Keratinocyte (primary cell): ENCODE measurements at regions not wholly inside any gene's neighbourhood (a gene's known extent, or its start where the extent isn't known, plus 50 kb on each side); places are given as distances from the start of the nearest gene placed in this dataset.

Experiments used
- DNase-seq: peaks from one replicate; pipeline ENCODE4 v3.0.0-alpha.2; 2011; ENCODE audit warnings: low read depth, missing footprints, low spot score
- FAIRE-seq: peaks from 2 replicates; lab custom pipeline; 2011; peaks lifted over from hg19 to GRCh38; lab: Jason Lieb, UNC
- H2AFZ ChIP-seq: 2 replicates; pipeline ENCODE4 v1.6.0; 2012; ENCODE audit warnings: low read length, control low read depth, inconsistent platforms; ENCODE audit not compliant: control insufficient read depth
- H3K27ac ChIP-seq: 2 replicates; pipeline ENCODE4 v1.5.1; 2011; ENCODE audit warnings: low read length; ENCODE audit not compliant: control insufficient read depth, insufficient read depth
- H3K27me3 ChIP-seq: 3 replicates; pipeline ENCODE4 v1.6.0; 2011; ENCODE audit warnings: low read length; ENCODE audit not compliant: control insufficient read depth, insufficient read depth; ENCODE audit errors: extremely low read depth
- H3K36me3 ChIP-seq, 2 experiments: 2 replicates in 1 of 2; 3 replicates in 1 of 2; pipeline ENCODE4 v1.5.1; 2011; ENCODE audit warnings: low read length in 2 of 2, mild to moderate bottlenecking in 1 of 2; ENCODE audit not compliant: control insufficient read depth in 2 of 2, insufficient read depth in 2 of 2; ENCODE audit errors: extremely low read depth in 1 of 2
- H3K4me1 ChIP-seq: 3 replicates; pipeline ENCODE4 v1.5.1; 2011; ENCODE audit warnings: low read length; ENCODE audit not compliant: control insufficient read depth, insufficient read depth; ENCODE audit errors: extremely low read depth
- H3K4me2 ChIP-seq: 3 replicates; pipeline ENCODE4 v1.6.0; 2011; ENCODE audit warnings: low read depth, low read length; ENCODE audit not compliant: control insufficient read depth, insufficient read depth; ENCODE audit errors: extremely low read depth
- H3K4me3 ChIP-seq, 3 experiments: fragments of 200-600 bp in 1 of 3; sonication (generic) in 1 of 3; 2 replicates in 2 of 3; 3 replicates in 1 of 3; pipeline ENCODE4 v1.5.1; 2011 to 2016; ENCODE audit warnings: low read length in 3 of 3, mild to moderate bottlenecking in 3 of 3, control low read depth in 2 of 3, inconsistent platforms in 1 of 3, low read depth in 1 of 3, mixed read lengths in 1 of 3, mixed run types in 1 of 3, moderate library complexity in 1 of 3; ENCODE audit not compliant: control insufficient read depth in 2 of 3, insufficient read depth in 2 of 3; ENCODE audit errors: extremely low read depth in 1 of 3
- H3K79me2 ChIP-seq: 2 replicates; pipeline ENCODE4 v1.6.0; 2012; ENCODE audit warnings: low read length; ENCODE audit not compliant: control insufficient read depth, insufficient read depth
- H3K9ac ChIP-seq: 3 replicates; pipeline ENCODE4 v1.6.0; 2011; ENCODE audit warnings: low read length; ENCODE audit not compliant: control insufficient read depth, insufficient read depth; ENCODE audit errors: extremely low read depth
- H3K9me1 ChIP-seq: 3 replicates; pipeline ENCODE4 v1.6.0; 2011; ENCODE audit warnings: low read length; ENCODE audit not compliant: control insufficient read depth, insufficient read depth; ENCODE audit errors: extremely low read depth
- H3K9me3 ChIP-seq: 2 replicates; pipeline ENCODE4 v1.5.1; 2012; ENCODE audit warnings: low read depth, low read length; ENCODE audit not compliant: control insufficient read depth
- H4K20me1 ChIP-seq: 3 replicates; pipeline ENCODE4 v1.6.0; 2011; ENCODE audit warnings: low read length; ENCODE audit not compliant: control insufficient read depth, insufficient read depth; ENCODE audit errors: extremely low read depth
- EZH2 ChIP-seq: IDR thresholded peaks from one replicate; pipeline ENCODE4 v1.6.1; 2012; ENCODE audit warnings: inconsistent platforms, mild to moderate bottlenecking, low read length, moderate library complexity
- dilution Hi-C: fragments of 300-500 bp; cut with MboI; formaldehyde crosslinking; loops from one replicate; pipeline ENCODE4 v1.7.0; 2020; ENCODE audit warnings: low sequenced_read_pairs; ENCODE audit not compliant: extremely low pct_ligation_motif_present
- TF ChIP-seq, protein P1 (sequence below), 3 experiments: IDR thresholded peaks in 1 of 3; conservative IDR thresholded peaks in 1 of 3; optimal IDR thresholded peaks in 1 of 3; 2 replicates in 2 of 3; 3 replicates in 1 of 3; pipeline versions ENCODE3 to v1.5.1; 2011; ENCODE audit warnings: low read length in 3 of 3, mild to moderate bottlenecking in 3 of 3, moderate library complexity in 2 of 3, control low read depth in 1 of 3, inconsistent platforms in 1 of 3; ENCODE audit not compliant: insufficient read depth in 2 of 3; ENCODE audit errors: extremely low read depth in 1 of 3

GRCh38 chr9:11163843-11164242 is 551.0 kb upstream of the PTPRD start:
- Histone ChIP-seq H3K27me3 (no peaks in the 10 kb centered on the region), H4K20me1 (no peaks in the 10 kb centered on the region), H3K9me1 (no peaks in the 10 kb centered on the region), H3K36me3 (no peaks in the 10 kb centered on the region), H3K9me3 (no peaks in the 10 kb centered on the region), H3K79me2 (no peaks in the 10 kb centered on the region), H2AFZ (no peak overlapping the region), H3K4me1 (no peaks in the 10 kb centered on the region), H3K4me3 (no peak overlapping the region), H3K27ac (no peak overlapping the region), H3K9ac (no peak overlapping the region), H3K4me2 (no peak overlapping the region)
- FAIRE-seq (no peak), DNase-seq (no peak)
- TF ChIP-seq, protein P1, sequence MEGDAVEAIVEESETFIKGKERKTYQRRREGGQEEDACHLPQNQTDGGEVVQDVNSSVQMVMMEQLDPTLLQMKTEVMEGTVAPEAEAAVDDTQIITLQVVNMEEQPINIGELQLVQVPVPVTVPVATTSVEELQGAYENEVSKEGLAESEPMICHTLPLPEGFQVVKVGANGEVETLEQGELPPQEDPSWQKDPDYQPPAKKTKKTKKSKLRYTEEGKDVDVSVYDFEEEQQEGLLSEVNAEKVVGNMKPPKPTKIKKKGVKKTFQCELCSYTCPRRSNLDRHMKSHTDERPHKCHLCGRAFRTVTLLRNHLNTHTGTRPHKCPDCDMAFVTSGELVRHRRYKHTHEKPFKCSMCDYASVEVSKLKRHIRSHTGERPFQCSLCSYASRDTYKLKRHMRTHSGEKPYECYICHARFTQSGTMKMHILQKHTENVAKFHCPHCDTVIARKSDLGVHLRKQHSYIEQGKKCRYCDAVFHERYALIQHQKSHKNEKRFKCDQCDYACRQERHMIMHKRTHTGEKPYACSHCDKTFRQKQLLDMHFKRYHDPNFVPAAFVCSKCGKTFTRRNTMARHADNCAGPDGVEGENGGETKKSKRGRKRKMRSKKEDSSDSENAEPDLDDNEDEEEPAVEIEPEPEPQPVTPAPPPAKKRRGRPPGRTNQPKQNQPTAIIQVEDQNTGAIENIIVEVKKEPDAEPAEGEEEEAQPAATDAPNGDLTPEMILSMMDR (optimal IDR thresholded peaks at IDR 0.05 in 1 of 3, IDR thresholded peaks at IDR 0.05 in 1 of 3, conservative IDR thresholded peaks at IDR 0.05 in 1 of 3; ENCODE audit: extremely low read depth in 1 of 3, insufficient read depth in 2 of 3, low read length in 3 of 3): no peak
- TF ChIP-seq EZH2: no peak
- dilution Hi-C loops: no loop called here

GRCh38 chr9:11182001-11182400 is 569.2 kb upstream of the PTPRD start:
- Histone ChIP-seq H3K9ac (no peak overlapping the region), H3K79me2 (no peaks in the 10 kb centered on the region), H3K4me3 (no peak overlapping the region), H3K4me1 (no peaks in the 10 kb centered on the region), H3K9me1 (no peaks in the 10 kb centered on the region), H3K27ac (no peak overlapping the region), H3K9me3 (no peaks in the 10 kb centered on the region), H3K27me3 (no peaks in the 10 kb centered on the region), H4K20me1 (no peaks in the 10 kb centered on the region), H2AFZ (no peak overlapping the region), H3K36me3 (no peaks in the 10 kb centered on the region), H3K4me2 (no peak overlapping the region)
- no peak for FAIRE-seq
- dilution Hi-C loops: no loop called here
- no peak for TF ChIP-seq EZH2
- TF ChIP-seq, protein P1 (optimal IDR thresholded peaks at IDR 0.05 in 1 of 3, IDR thresholded peaks at IDR 0.05 in 1 of 3, conservative IDR thresholded peaks at IDR 0.05 in 1 of 3; ENCODE audit: extremely low read depth in 1 of 3, insufficient read depth in 2 of 3, low read length in 3 of 3): no peak
- no peak for DNase-seq
